H1 (cell line): ENCODE measurements at regions not wholly inside any gene's neighbourhood (a gene's known extent, or its start where the extent isn't known, plus 50 kb on each side); places are given as distances from the start of the nearest gene placed in this dataset.

Experiments
- CHD7 ChIP-seq: fragments of 300-600 bp; sonication (generic); IDR thresholded peaks from 2 replicates; pipeline ENCODE4 v1.7.1; 2012; ENCODE audit warnings: low read length, moderate library complexity, mild to moderate bottlenecking, inconsistent platforms; ENCODE audit not compliant: insufficient replicate concordance
- CTBP2 ChIP-seq: IDR thresholded peaks from 2 replicates; pipeline ENCODE4 v1.7.0; 2011; ENCODE audit warnings: borderline replicate concordance, mild to moderate bottlenecking, moderate library complexity, mixed read lengths, low read length; ENCODE audit not compliant: insufficient read depth, insufficient read length
- MAX ChIP-seq: IDR thresholded peaks from 2 replicates; pipeline ENCODE4 v1.6.1; 2012; ENCODE audit warnings: inconsistent platforms

- TF ChIP-seq MAX (no peak), CHD7 (no peak), CTBP2 (no peak)
Measured at GRCh38 chr14:84657911-84658310, 872.0 kb upstream of the FLRT2 start (continued).
